ENCODE measurements at regions not wholly inside any gene's neighbourhood (a gene's known extent, or its start where the extent isn't known, plus 50 kb on each side); places are given as distances from the start of the nearest gene placed in this dataset.
"Not testable (repeated sequence)": the region's sequence is repeated elsewhere in the genome, so short reads cannot be mapped to it uniquely, and the experiment has no call there.

GRCh38 chr15:94858920-94859319 is 627.6 kb downstream of the MCTP2 start:
- no peak for ATAC-seq

GRCh38 chr15:94864600-94864999 is 633.2 kb downstream of the MCTP2 start:
- ATAC-seq (no peak), DNase-seq (no peak)
- WGBS, 2 donors, result 64 to 79% methylated on average over 1 of the region's 1 CpG
- no peak for TF ChIP-seq CTCF (IDR thresholded peaks at IDR 0.05)
- no peak for TF ChIP-seq POLR2A (IDR thresholded peaks at IDR 0.05)
- intact Hi-C loops (cut with DNase I), result no loop called here
- H3K4me3 ChIP-seq, result no peak overlapping the region
- H3K27me3 ChIP-seq, result no peaks in the 10 kb centered on the region
- H3K9me3 ChIP-seq, result no peaks in the 10 kb centered on the region
- H3K36me3 ChIP-seq (replicated peaks in 1 of 2; ENCODE audit: insufficient read depth in 1 of 2, low read depth in 2 of 2), result no peaks in the 10 kb centered on the region
- no peak overlapping the region for H3K27ac ChIP-seq
- H3K4me1 ChIP-seq, result no peaks in the 10 kb centered on the region

More at GRCh38 chr15:94858920-94859319, 627.6 kb downstream of the MCTP2 start:
- Histone ChIP-seq H3K27me3 (no peaks in the 10 kb centered on the region), H3K9me3 (no peaks in the 10 kb centered on the region), H3K4me3 (no peak overlapping the region), H3K36me3 (replicated peaks in 1 of 2; ENCODE audit: insufficient read depth in 1 of 2, low read depth in 2 of 2) (no peaks in the 10 kb centered on the region), H3K4me1 (no peaks in the 10 kb centered on the region), H3K27ac (no peak overlapping the region)
- no peak for DNase-seq
- no peak for TF ChIP-seq POLR2A (IDR thresholded peaks at IDR 0.05)
- no peak for TF ChIP-seq CTCF (IDR thresholded peaks at IDR 0.05)
- intact Hi-C loops (cut with DNase I), result no loop called here

GRCh38 chr15:94868265-94868664 is 636.9 kb downstream of the MCTP2 start:
- H3K27ac ChIP-seq; H3K4me1 ChIP-seq; H3K27me3 ChIP-seq; H3K36me3 ChIP-seq (replicated peaks in 1 of 2; ENCODE audit: insufficient read depth in 1 of 2, low read depth in 2 of 2); intact Hi-C loops (cut with DNase I); H3K9me3 ChIP-seq; H3K4me3 ChIP-seq; DNase-seq; ATAC-seq: not testable (repeated sequence)
- WGBS, 2 donors, result 80 to 82% methylated on average over 8 of the region's 8 CpGs

GRCh38 chr15:94875550-94875949 is 644.2 kb downstream of the MCTP2 start:
- no peak overlapping the region for H3K27ac ChIP-seq
- no peaks in the 10 kb centered on the region for H3K36me3 ChIP-seq (replicated peaks in 1 of 2; ENCODE audit: insufficient read depth in 1 of 2, low read depth in 2 of 2)
- intact Hi-C loops (cut with DNase I), result no loop called here
- H3K4me3 ChIP-seq, result no peak overlapping the region
- DNase-seq (no peak), ATAC-seq (no peak)
- H3K9me3 ChIP-seq, result no peaks in the 10 kb centered on the region
- 86 to 95% methylated on average over 2 of the region's 2 CpGs for WGBS, 2 donors
- H3K4me1 ChIP-seq, result no peaks in the 10 kb centered on the region
- TF ChIP-seq CTCF (IDR thresholded peaks at IDR 0.05), result no peak
- TF ChIP-seq POLR2A (IDR thresholded peaks at IDR 0.05), result no peak
- H3K27me3 ChIP-seq, result no peaks in the 10 kb centered on the region

- no peaks in the 10 kb centered on the region for H3K27me3 ChIP-seq
- H3K36me3 ChIP-seq (replicated peaks in 1 of 2; ENCODE audit: insufficient read depth in 1 of 2, low read depth in 2 of 2), result no peaks in the 10 kb centered on the region
- no peak overlapping the region for H3K27ac ChIP-seq
- TF ChIP-seq POLR2A (IDR thresholded peaks at IDR 0.05) (no peak), CTCF (IDR thresholded peaks at IDR 0.05) (no peak)
- H3K4me1 ChIP-seq, result no peaks in the 10 kb centered on the region
- 68 to 69% methylated on average over 2 of the region's 2 CpGs for WGBS, 2 donors
- H3K4me3 ChIP-seq, result no peak overlapping the region
- ATAC-seq (no peak), DNase-seq (no peak)
- no peaks in the 10 kb centered on the region for H3K9me3 ChIP-seq
- intact Hi-C loops (cut with DNase I), result no loop called here
Measured at GRCh38 chr15:94877833-94878232, 646.5 kb downstream of the MCTP2 start.

Measured in body of pancreas (tissue), 4 donors.